CD4-positive, alpha-beta T cell treated with Interleukin-17A for 4 hours (primary cell): ENCODE measurements at regions not wholly inside any gene's neighbourhood (a gene's known extent, or its start where the extent isn't known, plus 50 kb on each side); places are given as distances from the start of the nearest gene placed in this dataset.

Source experiments
- DNase-seq: peaks from one replicate; pipeline ENCODE4 v3.0.0-alpha.2; 2020; ENCODE audit warnings: mixed read lengths

- no peak for DNase-seq
Observed at GRCh38 chr9:135255841-135256580, 168.5 kb downstream of the OLFM1 start.

- DNase-seq: no peak
Observed at GRCh38 chr9:135256581-135257354, 169.3 kb downstream of the OLFM1 start.

DNA sequence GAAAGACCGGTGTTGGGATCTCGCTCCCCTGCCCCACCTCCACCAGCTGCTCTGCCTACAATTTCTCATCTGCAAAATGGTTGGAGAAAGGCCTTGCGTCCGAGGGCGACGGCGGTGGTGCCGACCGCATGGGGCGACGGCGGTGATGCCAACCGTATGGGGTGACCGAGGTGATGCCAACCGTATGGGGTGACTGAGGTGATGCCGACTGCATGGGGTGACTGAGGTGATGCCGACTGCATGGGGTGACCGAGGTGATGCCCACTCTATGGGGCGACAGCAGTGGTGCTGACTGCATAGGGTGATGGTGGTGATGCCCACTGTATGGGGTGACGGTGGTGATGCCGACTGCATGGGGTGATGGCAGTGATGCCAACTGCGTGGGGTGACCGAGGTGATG lies 171.0 kb downstream of the OLFM1 start:
- DNase-seq: no peak

DNA sequence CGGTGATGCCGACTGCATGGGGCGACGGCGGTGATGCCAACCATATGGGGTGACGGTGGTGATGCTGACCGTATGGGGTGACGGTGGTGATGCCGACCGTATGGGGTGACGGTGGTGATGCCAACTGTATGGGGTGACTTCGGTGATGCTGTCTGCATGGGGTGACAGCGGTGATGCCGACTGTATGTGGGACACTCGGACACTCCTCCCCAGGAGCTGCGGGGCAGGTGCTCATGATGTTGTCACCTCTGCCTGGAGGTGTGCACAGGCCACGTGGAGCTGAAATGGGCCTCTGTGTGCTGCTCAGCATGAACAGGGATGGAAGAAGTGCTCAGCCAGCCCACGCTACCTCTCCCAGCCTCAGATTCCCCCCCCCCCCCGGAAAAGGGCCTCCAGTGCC lies 171.8 kb downstream of the OLFM1 start:
- no peak for DNase-seq

DNA sequence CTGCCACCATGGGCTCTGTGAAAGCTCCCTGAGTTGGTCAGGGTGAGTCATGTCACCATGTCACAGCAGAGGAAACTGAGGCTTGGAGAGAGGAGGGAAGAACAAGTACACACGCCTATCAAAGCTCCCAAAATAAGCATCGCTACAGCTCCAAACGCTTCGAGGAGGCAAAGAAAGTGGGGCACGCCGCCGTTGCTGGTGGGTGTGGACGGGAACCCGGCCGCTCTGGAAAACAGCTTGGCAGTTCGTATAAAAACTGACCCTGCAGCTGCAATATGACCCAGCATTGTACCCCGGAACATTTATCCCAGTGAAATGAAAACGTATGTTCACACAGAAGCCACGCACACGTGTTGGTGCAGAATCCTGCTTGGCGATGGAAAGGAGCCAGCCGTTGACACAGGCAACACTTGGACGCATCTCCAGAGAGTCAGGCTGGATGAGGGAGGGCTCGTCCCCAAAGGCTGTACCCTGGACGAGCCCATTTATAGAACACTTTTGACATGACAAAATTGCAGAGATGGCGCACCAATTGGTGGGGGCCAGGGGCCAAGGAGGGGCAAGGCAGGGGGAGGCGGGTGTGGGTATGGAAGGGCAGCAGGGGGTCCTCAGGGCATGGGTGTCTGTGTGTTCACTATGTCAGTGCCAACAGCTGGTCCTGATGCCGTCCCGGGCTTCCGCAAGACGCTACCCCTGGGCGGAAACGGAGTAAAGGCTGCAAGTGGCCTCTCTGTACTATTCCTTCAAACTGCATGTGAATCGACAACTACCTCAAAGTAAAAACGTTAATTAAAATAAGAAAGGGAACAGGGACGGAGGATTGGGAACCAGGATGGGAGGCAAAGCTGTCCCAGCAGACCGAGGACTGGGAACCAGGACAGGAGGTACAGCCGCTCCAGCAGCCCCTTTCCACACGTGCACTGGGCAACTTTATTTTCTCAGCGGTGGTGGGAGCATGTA lies 173.0 kb downstream of the OLFM1 start:
- no peak for DNase-seq

DNA sequence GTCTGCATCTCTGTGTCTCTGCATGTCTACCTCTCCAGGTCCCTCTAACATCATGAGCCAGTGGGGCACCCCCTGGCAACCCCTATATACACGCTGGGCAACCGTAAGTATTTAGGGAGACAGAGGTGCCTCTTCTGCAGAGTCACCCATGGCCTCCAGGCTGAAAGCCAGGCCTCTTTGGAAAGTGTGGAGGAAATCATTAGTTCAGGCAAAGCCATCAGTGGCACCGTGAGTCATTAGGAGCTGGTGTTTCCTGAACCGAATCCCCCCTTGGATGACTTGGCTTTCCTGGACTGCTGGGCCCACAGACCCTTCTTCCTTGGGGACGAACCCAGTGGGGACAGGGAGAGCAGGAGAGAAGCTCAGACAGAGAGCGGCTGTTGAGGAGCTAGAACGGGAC lies 174.8 kb downstream of the OLFM1 start:
- no peak for DNase-seq

- no peak for DNase-seq
Observed at GRCh38 chr9:135263511-135263910, 176.0 kb downstream of the OLFM1 start.

- no peak for DNase-seq
Observed at GRCh38 chr9:135265931-135266330, 178.5 kb downstream of the OLFM1 start.

DNA sequence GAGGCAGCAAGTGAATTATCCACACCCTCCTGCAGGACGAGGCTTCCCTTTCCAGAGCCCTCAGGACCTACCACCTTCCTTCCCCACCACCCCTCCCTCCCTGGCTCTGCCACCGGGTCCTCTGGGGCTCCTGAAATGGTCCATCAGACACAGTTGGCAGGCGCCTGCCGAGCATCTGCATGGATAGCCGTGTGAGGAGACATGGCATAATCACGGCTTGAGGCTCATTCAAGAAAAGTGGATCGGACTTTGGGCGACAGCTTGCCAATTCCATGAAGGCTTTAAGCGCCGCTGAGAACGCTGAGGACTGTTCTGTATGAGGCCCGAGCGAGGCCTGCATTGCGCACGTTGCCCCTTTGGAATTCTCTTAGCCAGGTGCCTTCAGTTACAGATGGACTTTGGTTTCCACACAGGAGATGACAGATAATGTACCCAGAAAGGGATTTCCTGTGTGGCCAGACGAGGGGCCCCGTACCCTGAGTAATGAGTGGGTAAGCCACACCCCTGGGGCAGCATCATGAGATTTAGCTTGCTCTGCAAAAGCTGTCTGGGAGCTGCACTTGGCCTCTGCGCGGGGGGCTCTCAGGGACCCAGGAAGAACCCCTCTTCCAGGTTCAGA lies 179.8 kb downstream of the OLFM1 start:
- no peak for DNase-seq

GRCh38 chr9:135268031-135268430 lies 180.6 kb downstream of the OLFM1 start:
- DNase-seq: no peak

DNA sequence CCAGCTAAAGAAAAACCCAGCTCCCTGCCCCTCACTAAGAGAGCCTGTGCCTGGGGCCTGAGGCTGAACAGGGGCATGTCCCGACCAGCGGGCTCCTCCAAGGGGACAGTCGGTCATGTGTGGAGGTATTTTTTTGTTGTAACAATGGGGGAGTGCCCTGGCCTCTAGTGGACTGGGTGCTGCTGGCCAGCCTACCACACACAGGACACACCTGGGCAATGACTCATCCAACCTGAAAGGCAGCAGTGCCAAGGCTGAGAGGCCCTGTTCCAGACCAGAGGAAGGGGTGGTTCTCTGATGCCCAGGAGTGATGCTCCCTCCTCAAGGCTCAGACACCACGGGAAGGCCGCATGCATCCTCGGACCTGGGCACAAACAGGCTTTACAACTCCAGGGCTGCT lies 181.5 kb downstream of the OLFM1 start:
- no peak for DNase-seq

GRCh38 chr9:135269912-135270830 lies 182.7 kb downstream of the OLFM1 start:
- DNase-seq: no peak

DNA sequence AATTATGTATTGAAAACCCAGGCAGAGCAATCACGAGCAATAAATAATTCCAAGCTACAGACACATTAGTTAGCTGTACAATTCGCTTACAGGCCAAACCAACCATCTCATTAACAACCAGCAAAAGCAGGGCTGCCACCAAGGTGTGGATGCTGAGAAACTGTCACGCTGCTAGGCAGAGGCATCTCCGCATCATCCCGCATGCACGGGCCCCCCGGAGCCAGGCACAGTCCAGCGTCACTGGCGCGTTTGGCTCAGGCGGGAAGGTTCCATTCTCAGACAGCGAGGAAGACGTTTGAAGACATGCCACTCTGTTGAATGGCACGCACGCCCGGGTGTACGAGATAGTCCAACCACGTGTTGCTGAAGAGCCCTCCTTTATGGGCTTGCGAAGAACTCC lies 184.0 kb downstream of the OLFM1 start:
- no peak for DNase-seq

GRCh38 chr9:135272608-135273007 lies 185.1 kb downstream of the OLFM1 start:
- DNase-seq: no peak

DNA sequence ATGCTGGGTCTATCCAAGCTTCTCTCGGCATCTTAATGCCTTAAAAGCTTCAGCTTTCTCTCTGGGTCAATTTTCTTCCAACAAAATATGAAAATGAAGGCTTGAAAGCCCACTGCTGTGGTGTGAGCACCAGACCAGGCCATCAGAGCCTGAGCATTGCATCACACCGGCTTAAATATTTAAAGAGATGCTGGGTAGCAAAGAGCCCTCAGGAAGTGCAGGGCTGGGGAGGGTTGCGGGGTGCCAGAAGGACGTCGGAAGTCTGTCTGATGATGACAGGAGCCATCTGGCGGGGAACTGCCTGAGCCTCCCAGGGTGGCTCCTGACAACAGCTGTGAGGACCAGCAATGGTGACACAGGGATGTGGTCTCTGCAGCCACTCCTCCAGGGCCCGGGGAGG lies 185.5 kb downstream of the OLFM1 start:
- DNase-seq: no peak

GRCh38 chr9:135275163-135275562 lies 187.7 kb downstream of the OLFM1 start:
- DNase-seq: no peak

DNA sequence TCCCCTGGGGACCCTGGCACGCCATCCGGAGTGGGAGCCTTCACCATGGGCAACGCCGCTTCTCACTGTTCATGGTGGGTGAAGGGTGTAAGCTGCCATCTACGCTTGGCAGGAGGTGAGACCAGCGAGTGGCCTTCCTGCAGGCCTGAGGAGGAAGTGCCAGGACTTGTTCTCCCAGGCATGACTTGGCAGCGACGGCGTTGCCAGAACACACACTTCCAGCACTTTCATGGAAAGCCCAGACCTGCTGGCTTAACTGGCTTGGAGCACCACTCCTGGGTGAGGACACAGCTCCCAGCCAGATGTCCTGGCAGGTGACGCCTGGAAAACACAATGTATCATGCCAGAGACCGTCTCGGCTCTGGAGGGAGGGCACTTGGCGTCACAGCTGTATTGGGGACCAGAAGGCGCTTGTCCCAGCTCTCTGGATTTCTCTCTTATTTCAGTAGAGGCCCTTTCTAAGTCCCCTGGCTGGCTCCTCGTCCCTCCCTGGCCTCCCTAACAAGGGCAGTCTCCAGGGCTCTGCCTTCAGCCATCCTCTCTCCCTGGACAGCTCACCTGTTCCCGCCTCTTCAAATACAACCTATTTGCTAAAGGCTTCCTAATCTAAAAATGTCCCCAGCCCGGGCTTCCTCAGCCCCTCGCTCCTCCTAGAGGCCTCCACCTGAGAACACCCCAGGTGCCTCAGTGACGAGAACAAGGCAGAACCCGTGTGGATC lies 188.3 kb downstream of the OLFM1 start:
- DNase-seq: no peak

DNA sequence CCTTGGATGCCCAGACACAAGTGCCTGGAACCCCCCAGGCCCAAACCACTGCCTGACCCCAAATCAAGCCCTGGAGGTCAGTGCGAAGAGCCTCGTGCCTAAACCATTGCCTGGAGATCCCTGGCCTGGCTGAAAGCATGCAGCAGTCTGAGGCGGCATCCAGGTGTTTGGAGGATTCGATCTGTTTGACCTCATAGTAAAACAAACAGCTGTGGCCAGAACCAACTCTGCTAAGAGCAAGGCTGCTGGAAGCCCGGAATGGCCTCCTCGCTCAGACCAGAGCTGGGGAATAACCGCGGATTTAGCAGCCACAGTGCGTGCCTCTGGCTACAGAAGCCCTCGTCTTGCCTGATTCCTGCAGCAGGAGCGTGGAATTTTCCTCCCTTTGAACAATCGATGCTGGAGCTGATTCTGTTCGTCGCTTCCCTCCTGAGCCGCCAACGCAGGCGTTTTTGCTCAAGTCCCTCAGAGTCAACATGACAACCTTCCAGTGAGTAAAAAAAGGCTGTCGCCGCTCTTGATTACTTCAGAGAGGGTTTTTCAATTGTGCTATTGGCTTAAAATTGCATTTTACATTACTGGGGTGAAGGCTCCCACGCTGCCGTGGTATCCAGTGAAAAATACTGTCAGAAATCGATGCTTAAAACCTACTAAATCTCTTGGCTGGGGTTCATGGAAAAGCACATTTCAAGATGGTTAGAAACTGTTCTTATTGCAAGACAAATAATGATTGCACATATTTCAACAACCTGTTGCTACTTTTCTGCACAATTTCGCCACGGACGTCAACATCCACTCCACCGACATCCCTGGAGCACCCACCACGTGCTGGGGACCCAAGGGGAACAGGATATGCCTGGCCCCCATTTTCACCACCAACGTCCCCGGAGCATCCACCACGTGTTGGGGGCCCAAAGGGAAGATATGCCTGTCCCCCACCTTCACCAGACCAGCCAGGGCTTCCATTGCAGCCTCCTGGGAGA lies 190.0 kb downstream of the OLFM1 start:
- DNase-seq: no peak

- no peak for DNase-seq
Observed at GRCh38 chr9:135278586-135278985, 191.1 kb downstream of the OLFM1 start.

DNA sequence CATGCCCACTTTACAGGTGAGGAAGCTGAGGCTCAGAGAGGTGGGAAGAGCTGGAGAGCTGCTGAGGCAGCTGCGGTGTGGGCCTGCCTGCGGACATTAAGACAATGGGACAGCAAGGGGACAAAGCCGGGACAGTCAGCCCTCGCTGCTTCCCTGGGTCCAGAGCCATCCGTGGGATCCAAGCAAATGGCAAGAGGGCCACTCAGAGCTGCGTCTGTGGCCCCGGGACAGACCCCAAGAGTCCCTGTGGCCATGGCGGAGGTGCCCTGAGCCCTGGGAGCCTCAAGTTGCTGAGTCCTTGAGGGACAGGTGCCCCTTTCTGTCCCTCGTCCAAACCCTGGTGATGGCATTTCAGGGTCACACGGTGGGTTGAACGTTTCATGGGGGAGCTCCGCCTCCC lies 191.9 kb downstream of the OLFM1 start:
- DNase-seq: no peak
